ENCODE measurements at regions not wholly inside any gene's neighbourhood (a gene's known extent, or its start where the extent isn't known, plus 50 kb on each side); places are given as distances from the start of the nearest gene placed in this dataset.

DNA sequence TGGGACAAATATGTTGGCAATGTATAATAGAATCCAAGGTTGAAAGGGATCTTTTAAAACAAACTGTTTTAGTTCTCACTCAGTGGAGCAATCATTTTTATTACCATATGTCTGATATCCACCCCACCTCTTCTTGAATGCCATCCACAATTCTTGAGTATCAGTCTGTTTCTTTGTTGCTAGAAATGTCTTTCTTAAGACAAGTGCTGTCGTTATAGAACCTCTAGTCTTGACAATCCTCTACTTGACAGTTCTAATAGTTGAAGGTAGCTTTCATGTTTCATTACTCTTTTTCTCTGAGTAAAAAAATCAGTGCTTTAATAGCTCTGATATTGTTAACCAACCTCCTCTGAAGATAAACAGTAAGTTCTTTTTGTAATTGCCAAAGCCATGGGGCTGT, 737.9 kb downstream of the MECOM start:
- Mint-ChIP-seq H3K4me1 (no peaks in the 10 kb centered on the region), H3K36me3 (ENCODE audit: low read depth) (no peaks in the 10 kb centered on the region), H3K9me3 (no peaks in the 10 kb centered on the region), H3K27me3 (no peaks in the 10 kb centered on the region), H3K27ac (no peak overlapping the region), H3K4me3 (no peak overlapping the region)
- POLR2A ChIA-PET, result no interaction called here
- TF ChIP-seq, protein P1, sequence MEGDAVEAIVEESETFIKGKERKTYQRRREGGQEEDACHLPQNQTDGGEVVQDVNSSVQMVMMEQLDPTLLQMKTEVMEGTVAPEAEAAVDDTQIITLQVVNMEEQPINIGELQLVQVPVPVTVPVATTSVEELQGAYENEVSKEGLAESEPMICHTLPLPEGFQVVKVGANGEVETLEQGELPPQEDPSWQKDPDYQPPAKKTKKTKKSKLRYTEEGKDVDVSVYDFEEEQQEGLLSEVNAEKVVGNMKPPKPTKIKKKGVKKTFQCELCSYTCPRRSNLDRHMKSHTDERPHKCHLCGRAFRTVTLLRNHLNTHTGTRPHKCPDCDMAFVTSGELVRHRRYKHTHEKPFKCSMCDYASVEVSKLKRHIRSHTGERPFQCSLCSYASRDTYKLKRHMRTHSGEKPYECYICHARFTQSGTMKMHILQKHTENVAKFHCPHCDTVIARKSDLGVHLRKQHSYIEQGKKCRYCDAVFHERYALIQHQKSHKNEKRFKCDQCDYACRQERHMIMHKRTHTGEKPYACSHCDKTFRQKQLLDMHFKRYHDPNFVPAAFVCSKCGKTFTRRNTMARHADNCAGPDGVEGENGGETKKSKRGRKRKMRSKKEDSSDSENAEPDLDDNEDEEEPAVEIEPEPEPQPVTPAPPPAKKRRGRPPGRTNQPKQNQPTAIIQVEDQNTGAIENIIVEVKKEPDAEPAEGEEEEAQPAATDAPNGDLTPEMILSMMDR (IDR thresholded peaks at IDR 0.05), result no peak
- no peak for ATAC-seq (ENCODE audit: low read depth)
- no peak for DNase-seq
- CTCF ChIA-PET, result no interaction called here
- intact Hi-C loops (cut with micrococcal nuclease), result no loop called here

- no peaks in the 10 kb centered on the region for H3K4me1 Mint-ChIP-seq
- no peaks in the 10 kb centered on the region for H3K36me3 Mint-ChIP-seq (ENCODE audit: low read depth)
- H3K9me3 Mint-ChIP-seq, result no peaks in the 10 kb centered on the region
- intact Hi-C loops (cut with micrococcal nuclease), result no loop called here
- H3K27me3 Mint-ChIP-seq, result no peaks in the 10 kb centered on the region
- POLR2A ChIA-PET, result no interaction called here
- no peak for DNase-seq
- no peak overlapping the region for H3K27ac Mint-ChIP-seq
- TF ChIP-seq, protein P1 (IDR thresholded peaks at IDR 0.05), result no peak
- no peak for ATAC-seq (ENCODE audit: low read depth)
- H3K4me3 Mint-ChIP-seq, result no peak overlapping the region
- CTCF ChIA-PET, result no interaction called here
Observed at GRCh38 chr3:168914662-168915061, 748.9 kb downstream of the MECOM start.

DNA sequence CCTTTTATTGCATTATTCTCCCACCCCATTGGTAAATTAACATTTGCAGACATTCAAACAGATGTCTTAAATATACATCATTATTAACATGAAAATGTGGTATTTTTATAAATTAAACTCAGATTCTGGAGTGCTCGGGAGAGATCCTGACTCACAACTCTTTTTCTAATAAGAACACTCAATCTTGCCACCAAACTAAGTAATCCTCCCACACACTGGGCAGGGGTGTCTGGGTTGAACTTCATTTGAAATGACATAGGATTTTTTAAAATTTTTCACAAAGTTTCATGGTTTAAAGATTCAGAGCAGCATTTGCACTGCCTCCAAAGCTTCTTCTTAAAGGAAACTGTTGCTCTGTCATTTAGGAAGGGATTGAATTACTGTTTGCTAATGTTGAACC, 754.3 kb downstream of the MECOM start:
- ChIA-PET POLR2A (no interaction called here), CTCF (no interaction called here)

DNA sequence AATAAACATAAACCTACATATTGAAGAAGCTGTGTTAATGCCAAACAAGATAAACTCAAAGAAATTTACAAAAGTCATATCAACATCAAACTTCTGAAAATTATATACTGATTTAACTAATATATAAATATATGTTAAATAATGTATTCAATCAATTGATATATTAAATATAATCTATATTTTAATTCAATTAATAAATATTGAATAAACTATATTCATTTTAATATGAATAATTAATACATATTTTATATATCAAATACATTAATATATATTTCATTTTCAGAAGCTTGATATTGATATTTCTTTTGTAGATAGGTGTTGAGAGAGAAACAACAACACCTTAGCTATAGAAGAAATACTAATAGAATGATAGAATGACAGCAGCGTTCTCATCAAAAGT, 768.1 kb downstream of the MECOM start:
- no peak overlapping the region for H3K27ac Mint-ChIP-seq
- POLR2A ChIA-PET, result no interaction called here
- no peaks in the 10 kb centered on the region for H3K27me3 Mint-ChIP-seq
- H3K9me3 Mint-ChIP-seq, result peaks cover 7% of the 10 kb centered on the region
- intact Hi-C loops (cut with micrococcal nuclease), result no loop called here
- H3K4me1 Mint-ChIP-seq, result no peaks in the 10 kb centered on the region
- H3K4me3 Mint-ChIP-seq, result no peak overlapping the region
- ATAC-seq (ENCODE audit: low read depth), result no peak
- CTCF ChIA-PET, result no interaction called here
- TF ChIP-seq, protein P1 (IDR thresholded peaks at IDR 0.05), result no peak
- DNase-seq, result no peak
- no peaks in the 10 kb centered on the region for H3K36me3 Mint-ChIP-seq (ENCODE audit: low read depth)

More for the DNA sequence above, 754.3 kb downstream of the MECOM start:
- H3K27ac Mint-ChIP-seq, result no peak overlapping the region
- H3K4me1 Mint-ChIP-seq, result no peaks in the 10 kb centered on the region
- no peaks in the 10 kb centered on the region for H3K27me3 Mint-ChIP-seq
- H3K36me3 Mint-ChIP-seq (ENCODE audit: low read depth), result no peaks in the 10 kb centered on the region
- intact Hi-C loops (cut with micrococcal nuclease), result no loop called here
- H3K4me3 Mint-ChIP-seq, result no peak overlapping the region
- ATAC-seq (ENCODE audit: low read depth) (no peak), DNase-seq (no peak)
- no peaks in the 10 kb centered on the region for H3K9me3 Mint-ChIP-seq
- TF ChIP-seq, protein P1 (IDR thresholded peaks at IDR 0.05), result no peak

DNA sequence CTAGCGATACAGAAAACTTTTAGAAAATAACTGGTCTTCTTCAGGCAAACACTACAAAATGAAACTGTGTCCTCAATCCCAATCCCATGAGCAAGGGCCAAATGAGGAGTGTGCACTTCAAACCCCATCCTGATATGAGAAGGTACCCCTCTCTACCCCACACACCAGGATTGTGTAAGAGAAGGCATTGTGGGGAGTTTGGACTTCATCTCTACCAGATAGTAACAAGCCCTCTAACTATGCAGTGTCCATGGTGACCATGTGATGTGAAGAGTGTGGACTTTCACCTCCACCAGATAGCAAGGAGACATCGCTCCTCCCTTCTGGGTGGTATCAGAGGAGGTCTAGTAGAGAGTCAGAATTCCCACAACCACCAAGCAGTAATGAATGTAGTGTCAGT, 769.3 kb downstream of the MECOM start:
- H3K36me3 Mint-ChIP-seq (ENCODE audit: low read depth), result no peaks in the 10 kb centered on the region
- H3K4me1 Mint-ChIP-seq, result no peaks in the 10 kb centered on the region
- ATAC-seq (ENCODE audit: low read depth) (no peak), DNase-seq (no peak)
- CTCF ChIA-PET, result no interaction called here
- no peak overlapping the region for H3K4me3 Mint-ChIP-seq
- H3K27me3 Mint-ChIP-seq, result no peaks in the 10 kb centered on the region
- intact Hi-C loops (cut with micrococcal nuclease), result no loop called here
- H3K9me3 Mint-ChIP-seq, result peaks cover 7% of the 10 kb centered on the region
- H3K27ac Mint-ChIP-seq, result no peak overlapping the region
- TF ChIP-seq, protein P1 (IDR thresholded peaks at IDR 0.05), result no peak
- POLR2A ChIA-PET, result no interaction called here
